Prostate gland (tissue), 2 donors: ENCODE measurements at regions not wholly inside any gene's neighbourhood (a gene's known extent, or its start where the extent isn't known, plus 50 kb on each side); places are given as distances from the start of the nearest gene placed in this dataset.

Experiments used
- DNase-seq: peaks from one replicate; pipeline ENCODE4 v3.0.0-alpha.2; 2019; ENCODE audit warnings: low spot score
- H3K27ac ChIP-seq, 2 donors: fragments of 200-600 bp; sonication (generic); 2 replicates each; pipeline ENCODE4 v1.5.1; 2017 to 2019
- H3K27me3 ChIP-seq: fragments of 200-600 bp; sonication (generic); replicated peaks from 2 replicates; pipeline ENCODE4 v1.5.1; 2019; ENCODE audit not compliant: insufficient read depth
- H3K36me3 ChIP-seq, 2 donors: fragments of 200-600 bp; sonication (generic); 1 replicate in 1 of 2; 2 replicates in 1 of 2; pipeline versions ENCODE4 v1.5.1 to v1.8.1; 2017 to 2019
- H3K4me1 ChIP-seq: fragments of 200-600 bp; sonication (generic); replicated peaks from 2 replicates; pipeline ENCODE4 v1.5.1; 2019
- H3K4me3 ChIP-seq, 2 donors: fragments of 200-600 bp; sonication (generic); 2 replicates each; pipeline ENCODE4 v1.5.1; 2017 to 2019
- H3K9me3 ChIP-seq: fragments of 200-600 bp; sonication (generic); 2 replicates; pipeline ENCODE4 v1.5.1; 2017
- POLR2A ChIP-seq: fragments of 450-650 bp; IDR thresholded peaks from one replicate; pipeline ENCODE4 v1.6.1; 2016; ENCODE audit warnings: antibody characterized with exemption, mild to moderate bottlenecking
- POLR2AphosphoS5 ChIP-seq: sonication (generic); formaldehyde crosslinking; IDR thresholded peaks from one replicate; pipeline ENCODE4 v1.6.1; 2017; ENCODE audit warnings: antibody characterized with exemption
- WGBS: methylation state at CpG from one replicate; pipeline ENCODE4 v1.1.5; 2018; 5-methylcytosine and 5-hydroxymethylcytosine counted together
- intact Hi-C: fragments of 100-400 bp; cut with DNase I; formaldehyde crosslinking; loops from one replicate; pipeline ENCODE4 v1.14.2; 2022
- TF ChIP-seq, protein P1 (sequence below), 4 experiments: fragments of 200-600 bp in 2 of 4; fragments of 450-650 bp in 2 of 4; sonication (generic) in 2 of 4; IDR thresholded peaks; 1 replicate in 3 of 4; 2 replicates in 1 of 4; pipeline ENCODE4 v1.5.1; 2016 to 2019; ENCODE audit warnings: antibody characterized with exemption in 4 of 4, mild to moderate bottlenecking in 2 of 4, moderate library complexity in 2 of 4

DNA sequence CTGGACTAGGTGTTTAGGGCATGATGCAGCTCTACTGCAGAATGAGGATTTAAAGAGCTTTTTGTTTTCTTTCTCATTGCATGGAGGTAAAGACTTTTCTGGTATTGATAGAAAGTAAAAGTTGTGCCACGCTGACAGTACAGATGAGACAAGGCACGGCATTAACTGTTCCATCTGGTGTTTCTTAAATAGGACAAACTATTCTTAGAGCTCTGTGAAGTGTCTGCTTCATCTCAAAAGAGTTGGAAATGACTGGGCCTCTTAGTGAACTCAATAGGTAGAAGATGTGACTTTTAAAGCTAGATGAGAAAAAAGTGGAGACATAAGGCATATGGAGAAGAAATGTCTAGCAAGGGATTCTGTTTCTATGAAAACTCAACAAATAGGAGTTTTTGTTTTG lies 321.8 kb downstream of the RPRM start:
- no peak for DNase-seq
- intact Hi-C loops: no loop called here

DNA sequence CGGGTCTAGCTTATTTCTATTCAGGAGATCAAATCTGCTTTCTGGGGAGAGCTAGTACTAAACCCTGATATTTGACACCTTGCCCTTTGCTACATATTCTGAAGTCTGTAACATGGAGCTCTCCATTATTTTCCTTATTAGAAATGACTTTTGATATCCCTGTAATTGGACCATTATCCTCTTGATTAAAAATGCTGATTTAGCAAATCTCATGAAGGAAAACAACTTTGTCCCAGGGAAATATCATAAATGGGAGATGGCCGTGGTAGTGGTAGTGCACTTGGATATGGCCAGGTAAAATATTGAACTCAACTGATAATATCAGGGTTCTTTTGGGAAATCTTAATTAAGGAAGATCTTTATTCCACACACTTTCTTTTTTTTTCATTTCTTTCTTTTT lies 326.5 kb downstream of the RPRM start:
- no peak for DNase-seq
- Histone ChIP-seq H3K27ac (no peak overlapping the region), H3K4me3 (no peak overlapping the region), H3K9me3 (no peaks in the 10 kb centered on the region), H3K4me1 (no peaks in the 10 kb centered on the region), H3K27me3 (no peaks in the 10 kb centered on the region), H3K36me3 (no peaks in the 10 kb centered on the region)
- intact Hi-C loops: no loop called here
- WGBS: 90% methylated on average over 2 of the region's 2 CpGs
- TF ChIP-seq POLR2AphosphoS5 (no peak), POLR2A (no peak)
- TF ChIP-seq, protein P1, sequence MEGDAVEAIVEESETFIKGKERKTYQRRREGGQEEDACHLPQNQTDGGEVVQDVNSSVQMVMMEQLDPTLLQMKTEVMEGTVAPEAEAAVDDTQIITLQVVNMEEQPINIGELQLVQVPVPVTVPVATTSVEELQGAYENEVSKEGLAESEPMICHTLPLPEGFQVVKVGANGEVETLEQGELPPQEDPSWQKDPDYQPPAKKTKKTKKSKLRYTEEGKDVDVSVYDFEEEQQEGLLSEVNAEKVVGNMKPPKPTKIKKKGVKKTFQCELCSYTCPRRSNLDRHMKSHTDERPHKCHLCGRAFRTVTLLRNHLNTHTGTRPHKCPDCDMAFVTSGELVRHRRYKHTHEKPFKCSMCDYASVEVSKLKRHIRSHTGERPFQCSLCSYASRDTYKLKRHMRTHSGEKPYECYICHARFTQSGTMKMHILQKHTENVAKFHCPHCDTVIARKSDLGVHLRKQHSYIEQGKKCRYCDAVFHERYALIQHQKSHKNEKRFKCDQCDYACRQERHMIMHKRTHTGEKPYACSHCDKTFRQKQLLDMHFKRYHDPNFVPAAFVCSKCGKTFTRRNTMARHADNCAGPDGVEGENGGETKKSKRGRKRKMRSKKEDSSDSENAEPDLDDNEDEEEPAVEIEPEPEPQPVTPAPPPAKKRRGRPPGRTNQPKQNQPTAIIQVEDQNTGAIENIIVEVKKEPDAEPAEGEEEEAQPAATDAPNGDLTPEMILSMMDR (IDR thresholded peaks at IDR 0.05): no peak

More for the DNA sequence above, 321.8 kb downstream of the RPRM start:
- Histone ChIP-seq H3K36me3 (no peaks in the 10 kb centered on the region), H3K4me1 (no peaks in the 10 kb centered on the region), H3K9me3 (no peaks in the 10 kb centered on the region), H3K27ac (no peak overlapping the region), H3K27me3 (no peaks in the 10 kb centered on the region), H3K4me3 (no peak overlapping the region)
- TF ChIP-seq POLR2A (no peak), POLR2AphosphoS5 (no peak)
- TF ChIP-seq, protein P1 (IDR thresholded peaks at IDR 0.05): no peak
- 61% methylated on average over 2 of the region's 2 CpGs for WGBS

DNA sequence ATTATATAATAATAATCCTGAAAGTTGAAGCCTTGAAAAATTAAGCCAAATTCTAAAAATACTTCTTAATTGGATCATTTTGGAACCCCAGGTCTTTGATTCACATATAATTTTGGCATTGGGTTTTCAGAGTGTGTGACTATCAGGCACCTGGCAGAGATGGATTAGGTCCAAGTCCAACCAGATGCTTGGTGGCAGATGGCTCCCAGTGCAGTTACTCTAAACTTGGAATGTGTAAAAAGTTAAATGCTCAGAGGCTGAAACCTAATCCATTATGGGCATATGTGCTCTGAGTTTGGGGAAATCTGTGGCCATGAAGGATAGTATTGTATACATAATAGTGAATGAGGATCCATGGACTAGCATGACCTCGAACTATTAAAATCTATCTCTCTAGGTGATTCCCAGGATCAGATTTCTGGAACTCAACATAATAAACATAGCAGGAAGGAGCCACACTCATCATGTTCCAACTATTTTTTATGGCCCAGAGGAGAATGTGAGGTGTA lies 333.0 kb downstream of the RPRM start:
- WGBS: 55% methylated on average over 1 of the region's 1 CpG
- Histone ChIP-seq H3K27ac (no peak overlapping the region), H3K27me3 (no peaks in the 10 kb centered on the region), H3K4me3 (no peak overlapping the region), H3K9me3 (no peaks in the 10 kb centered on the region), H3K36me3 (no peaks in the 10 kb centered on the region), H3K4me1 (no peaks in the 10 kb centered on the region)
- intact Hi-C loops: no loop called here
- TF ChIP-seq POLR2A: no peak
- TF ChIP-seq, protein P1 (IDR thresholded peaks at IDR 0.05): no peak
- TF ChIP-seq POLR2AphosphoS5: no peak
- no peak for DNase-seq

DNA sequence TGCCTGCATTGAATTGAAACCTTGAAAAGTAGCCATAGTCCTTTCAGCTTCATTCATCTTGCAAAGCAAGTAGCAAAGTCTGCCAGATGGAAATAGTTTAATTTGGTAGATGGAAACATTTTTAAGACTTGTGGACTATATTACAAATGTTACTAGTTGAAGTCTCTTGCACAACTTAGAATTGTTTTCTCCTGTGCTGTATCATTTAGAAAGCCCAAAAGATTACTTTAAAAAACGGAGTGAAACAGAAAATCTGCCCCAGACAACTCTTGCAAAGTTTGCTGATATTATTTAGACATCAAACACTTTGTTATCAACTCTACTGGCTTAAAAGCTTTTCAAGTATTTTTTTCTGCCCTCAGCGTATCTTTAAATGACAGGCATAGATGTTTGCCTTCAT lies 335.0 kb downstream of the RPRM start:
- intact Hi-C loops: no loop called here
- TF ChIP-seq, protein P1 (IDR thresholded peaks at IDR 0.05): no peak
- TF ChIP-seq POLR2AphosphoS5 (no peak), POLR2A (no peak)
- H3K27ac ChIP-seq: no peak overlapping the region
- no peaks in the 10 kb centered on the region for H3K4me1 ChIP-seq
- no peaks in the 10 kb centered on the region for H3K9me3 ChIP-seq
- H3K36me3 ChIP-seq: no peaks in the 10 kb centered on the region
- no peaks in the 10 kb centered on the region for H3K27me3 ChIP-seq
- WGBS: 64% methylated on average over 2 of the region's 2 CpGs
- no peak overlapping the region for H3K4me3 ChIP-seq
- DNase-seq: no peak

DNA sequence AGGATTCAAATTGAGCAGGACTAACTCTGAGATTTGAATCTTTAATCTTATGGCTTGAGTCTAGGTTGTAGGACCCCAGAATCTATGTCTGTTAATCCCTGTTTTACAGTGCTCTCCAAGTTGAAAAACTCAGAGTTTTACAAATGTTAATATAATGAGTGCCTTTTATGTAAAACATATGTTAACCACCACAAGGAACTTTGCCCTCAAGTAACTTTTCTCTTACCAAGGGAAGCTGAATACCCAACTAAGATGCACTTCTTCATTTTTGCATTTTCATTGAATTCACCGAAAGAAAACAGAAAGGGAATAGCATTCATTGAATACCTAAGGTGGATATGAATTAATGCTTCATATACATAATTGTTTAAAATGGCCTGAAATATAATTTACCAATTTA lies 338.1 kb downstream of the RPRM start:
- no peak overlapping the region for H3K27ac ChIP-seq
- no peaks in the 10 kb centered on the region for H3K4me1 ChIP-seq
- H3K9me3 ChIP-seq: no peaks in the 10 kb centered on the region
- WGBS: 88% methylated on average over 1 of the region's 1 CpG
- no peak overlapping the region for H3K4me3 ChIP-seq
- intact Hi-C loops: no loop called here
- TF ChIP-seq POLR2A (no peak), POLR2AphosphoS5 (no peak)
- TF ChIP-seq, protein P1 (IDR thresholded peaks at IDR 0.05): no peak
- no peaks in the 10 kb centered on the region for H3K36me3 ChIP-seq
- no peak for DNase-seq
- H3K27me3 ChIP-seq: no peaks in the 10 kb centered on the region
